ENCODE measurements at regions not wholly inside any gene's neighbourhood (a gene's known extent, or its start where the extent isn't known, plus 50 kb on each side); places are given as distances from the start of the nearest gene placed in this dataset.
"Not testable (repeated sequence)": the region's sequence is repeated elsewhere in the genome, so short reads cannot be mapped to it uniquely, and the experiment has no call there.

GRCh38 chr5:37938076-37938852, 98.4 kb upstream of the GDNF start:
- Histone ChIP-seq H3K9me3 (ENCODE audit: low read length) (no peaks in the 10 kb centered on the region), H3K27me3 (ENCODE audit: insufficient read depth, low read length, poor library complexity, severe bottlenecking) (no peaks in the 10 kb centered on the region), H3K27ac (ENCODE audit: low read depth, low read length) (no peak overlapping the region), H3K36me3 (ENCODE audit: insufficient read depth, low read length) (no peaks in the 10 kb centered on the region), H3K4me1 (ENCODE audit: insufficient read depth, low read length) (no peaks in the 10 kb centered on the region), H3K4me3 (ENCODE audit: low read length) (no peak overlapping the region)
- CTCF ChIA-PET, result no interaction called here
- Mint-ChIP-seq H3K9me3 (peaks cover 2 to 6% (median 4%) of the 10 kb centered on the region in 5 donors), H3K36me3 (no peaks in the 10 kb centered on the region), H3K27me3 (no peaks in the 10 kb centered on the region), H3K4me3 (no peak overlapping the region), H3K4me1 (no peaks in the 10 kb centered on the region), H3K27ac (no peak overlapping the region)
- POLR2A ChIA-PET, result no interaction called here
- DNase-seq, result no peak

- CTCF ChIA-PET, result no interaction called here
- POLR2A ChIA-PET, result no interaction called here
- Histone ChIP-seq H3K27me3 (ENCODE audit: insufficient read depth, low read length, poor library complexity, severe bottlenecking) (no peaks in the 10 kb centered on the region), H3K4me1 (ENCODE audit: insufficient read depth, low read length) (no peaks in the 10 kb centered on the region), H3K9me3 (ENCODE audit: low read length) (no peaks in the 10 kb centered on the region), H3K36me3 (ENCODE audit: insufficient read depth, low read length) (no peaks in the 10 kb centered on the region), H3K27ac (ENCODE audit: low read depth, low read length) (no peak overlapping the region), H3K4me3 (ENCODE audit: low read length) (no peak overlapping the region)
- H3K4me3 Mint-ChIP-seq, result no peak overlapping the region
- DNase-seq, result no peak
- H3K36me3 Mint-ChIP-seq, result no peaks in the 10 kb centered on the region
- peaks cover 0 to 6% (median 4%) of the 10 kb centered on the region in 5 donors for H3K9me3 Mint-ChIP-seq
- H3K27me3 Mint-ChIP-seq, result peaks cover 0 to 4% of the 10 kb centered on the region in 2 donors
- H3K27ac Mint-ChIP-seq, result no peak overlapping the region
- H3K4me1 Mint-ChIP-seq, result no peaks in the 10 kb centered on the region
Measured at GRCh38 chr5:37936091-37936490, 96.2 kb upstream of the GDNF start.

GRCh38 chr5:37933576-37933975, 93.7 kb upstream of the GDNF start:
- Mint-ChIP-seq H3K36me3 (no peaks in the 10 kb centered on the region), H3K9me3 (peaks cover 0 to 6% (median 0%) of the 10 kb centered on the region in 5 donors), H3K27me3 (peaks cover 0 to 4% of the 10 kb centered on the region in 2 donors), H3K4me1 (no peaks in the 10 kb centered on the region), H3K27ac (no peak overlapping the region), H3K4me3 (no peak overlapping the region)
- Histone ChIP-seq H3K27ac (ENCODE audit: low read depth, low read length) (no peak overlapping the region), H3K4me3 (ENCODE audit: low read length) (no peak overlapping the region), H3K9me3 (ENCODE audit: low read length) (no peaks in the 10 kb centered on the region), H3K36me3 (ENCODE audit: insufficient read depth, low read length) (no peaks in the 10 kb centered on the region), H3K27me3 (ENCODE audit: insufficient read depth, low read length, poor library complexity, severe bottlenecking) (no peaks in the 10 kb centered on the region), H3K4me1 (ENCODE audit: insufficient read depth, low read length) (no peaks in the 10 kb centered on the region)
- CTCF ChIA-PET, result no interaction called here
- POLR2A ChIA-PET, result no interaction called here
- no peak for DNase-seq

GRCh38 chr5:37932450-37932849, 92.6 kb upstream of the GDNF start:
- Histone ChIP-seq H3K27me3 (ENCODE audit: insufficient read depth, low read length, poor library complexity, severe bottlenecking) (no peaks in the 10 kb centered on the region), H3K27ac (ENCODE audit: low read depth, low read length) (no peak overlapping the region), H3K4me3 (ENCODE audit: low read length) (no peak overlapping the region), H3K4me1 (ENCODE audit: insufficient read depth, low read length) (no peaks in the 10 kb centered on the region), H3K36me3 (ENCODE audit: insufficient read depth, low read length) (no peaks in the 10 kb centered on the region), H3K9me3 (ENCODE audit: low read length) (no peaks in the 10 kb centered on the region)
- CTCF ChIA-PET, result no interaction called here
- no peaks in the 10 kb centered on the region for H3K4me1 Mint-ChIP-seq
- H3K9me3 Mint-ChIP-seq, result peaks cover 0 to 3% (median 0%) of the 10 kb centered on the region in 5 donors
- no peak overlapping the region for H3K27ac Mint-ChIP-seq
- H3K4me3 Mint-ChIP-seq, result no peak overlapping the region
- POLR2A ChIA-PET, result no interaction called here
- H3K36me3 Mint-ChIP-seq, result no peaks in the 10 kb centered on the region
- no peak for DNase-seq
- H3K27me3 Mint-ChIP-seq, result peaks cover 0 to 4% of the 10 kb centered on the region in 2 donors

- Histone ChIP-seq H3K4me1 (ENCODE audit: insufficient read depth, low read length) (no peaks in the 10 kb centered on the region), H3K36me3 (ENCODE audit: insufficient read depth, low read length) (no peaks in the 10 kb centered on the region), H3K27me3 (ENCODE audit: insufficient read depth, low read length, poor library complexity, severe bottlenecking) (no peaks in the 10 kb centered on the region), H3K27ac (ENCODE audit: low read depth, low read length) (no peak overlapping the region), H3K9me3 (ENCODE audit: low read length) (no peaks in the 10 kb centered on the region), H3K4me3 (ENCODE audit: low read length) (no peak overlapping the region)
- H3K27ac Mint-ChIP-seq, result no peak overlapping the region
- DNase-seq, result no peak
- peaks cover 0 to 4% of the 10 kb centered on the region in 2 donors for H3K27me3 Mint-ChIP-seq
- H3K4me1 Mint-ChIP-seq, result no peaks in the 10 kb centered on the region
- no peaks in the 10 kb centered on the region for H3K36me3 Mint-ChIP-seq
- no peak overlapping the region for H3K4me3 Mint-ChIP-seq
- POLR2A ChIA-PET, result no interaction called here
- CTCF ChIA-PET, result no interaction called here
- H3K9me3 Mint-ChIP-seq, result no peaks in the 10 kb centered on the region
Measured at GRCh38 chr5:37931541-37931940, 91.7 kb upstream of the GDNF start.

GRCh38 chr5:37930350-37930749, 90.5 kb upstream of the GDNF start:
- Histone ChIP-seq H3K9me3 (ENCODE audit: low read length) (no peaks in the 10 kb centered on the region), H3K27me3 (ENCODE audit: insufficient read depth, low read length, poor library complexity, severe bottlenecking) (no peaks in the 10 kb centered on the region), H3K36me3 (ENCODE audit: insufficient read depth, low read length) (no peaks in the 10 kb centered on the region), H3K4me3 (ENCODE audit: low read length) (no peak overlapping the region), H3K27ac (ENCODE audit: low read depth, low read length) (no peak overlapping the region), H3K4me1 (ENCODE audit: insufficient read depth, low read length) (no peaks in the 10 kb centered on the region)
- CTCF ChIA-PET, result no interaction called here
- peaks cover 0 to 2% (median 0%) of the 10 kb centered on the region in 5 donors for H3K9me3 Mint-ChIP-seq
- H3K27ac Mint-ChIP-seq, result no peak overlapping the region
- POLR2A ChIA-PET, result no interaction called here
- H3K4me3 Mint-ChIP-seq, result no peak overlapping the region
- no peaks in the 10 kb centered on the region for H3K4me1 Mint-ChIP-seq
- peaks cover 5 to 6% of the 10 kb centered on the region in 2 donors for H3K27me3 Mint-ChIP-seq
- no peak for DNase-seq
- H3K36me3 Mint-ChIP-seq, result no peaks in the 10 kb centered on the region

- Mint-ChIP-seq H3K36me3 (no peaks in the 10 kb centered on the region), H3K9me3 (peaks cover 0 to 2% (median 0%) of the 10 kb centered on the region in 5 donors), H3K27ac (no peak overlapping the region), H3K4me3 (no peak overlapping the region), H3K27me3 (peaks cover 5 to 6% of the 10 kb centered on the region in 2 donors), H3K4me1 (no peaks in the 10 kb centered on the region)
- Histone ChIP-seq H3K27ac (ENCODE audit: low read depth, low read length) (no peak overlapping the region), H3K4me1 (ENCODE audit: insufficient read depth, low read length) (no peaks in the 10 kb centered on the region), H3K27me3 (ENCODE audit: insufficient read depth, low read length, poor library complexity, severe bottlenecking) (no peaks in the 10 kb centered on the region), H3K4me3 (ENCODE audit: low read length) (no peak overlapping the region), H3K9me3 (ENCODE audit: low read length) (no peaks in the 10 kb centered on the region), H3K36me3 (ENCODE audit: insufficient read depth, low read length) (no peaks in the 10 kb centered on the region)
- ChIA-PET CTCF (no interaction called here), POLR2A (no interaction called here)
- no peak for DNase-seq
Measured at GRCh38 chr5:37929791-37930190, 90.0 kb upstream of the GDNF start.

- H3K4me1 Mint-ChIP-seq; CTCF ChIA-PET; H3K4me3 Mint-ChIP-seq; H3K4me1 ChIP-seq (ENCODE audit: insufficient read depth, low read length); H3K36me3 ChIP-seq (ENCODE audit: insufficient read depth, low read length); H3K9me3 Mint-ChIP-seq; H3K27ac Mint-ChIP-seq; H3K9me3 ChIP-seq (ENCODE audit: low read length); H3K27me3 ChIP-seq (ENCODE audit: insufficient read depth, low read length, poor library complexity, severe bottlenecking); H3K4me3 ChIP-seq (ENCODE audit: low read length); POLR2A ChIA-PET; H3K27ac ChIP-seq (ENCODE audit: low read depth, low read length); H3K36me3 Mint-ChIP-seq; DNase-seq: not testable (repeated sequence)
- peaks cover 5 to 12% of the 10 kb centered on the region in 2 donors for H3K27me3 Mint-ChIP-seq
Measured at GRCh38 chr5:37927753-37928152, 87.9 kb upstream of the GDNF start.

All from CD8-positive, alpha-beta memory T cell (primary cell).